ENCODE measurements at regions not wholly inside any gene's neighbourhood (a gene's known extent, or its start where the extent isn't known, plus 50 kb on each side); places are given as distances from the start of the nearest gene placed in this dataset.

- TF ChIP-seq CTCF (IDR thresholded peaks at IDR 0.05), result no peak
- no peak for TF ChIP-seq EZH2phosphoT487 (IDR thresholded peaks at IDR 0.05)
- no peak for TF ChIP-seq EZH2 (IDR thresholded peaks at IDR 0.05)
Measured at GRCh38 chr2:12175323-12175722, 428.9 kb downstream of the LPIN1 start.
